ENCODE measurements at regions not wholly inside any gene's neighbourhood (a gene's known extent, or its start where the extent isn't known, plus 50 kb on each side); places are given as distances from the start of the nearest gene placed in this dataset.

- no peak for DNase-seq (ENCODE audit: low spot score in 2 of 2)
- Histone ChIP-seq H3K9me3 (no peaks in the 10 kb centered on the region), H3K36me3 (no peaks in the 10 kb centered on the region), H3K4me1 (peaks cover 0 to 5% (median 0%) of the 10 kb centered on the region in 4 donors), H3K27ac (no peak overlapping the region), H3K4me3 (no peak overlapping the region), H3K27me3 (no peaks in the 10 kb centered on the region)
- TF ChIP-seq CTCF (IDR thresholded peaks at IDR 0.05) (no peak), POLR2A (IDR thresholded peaks at IDR 0.05) (no peak), EP300 (IDR thresholded peaks at IDR 0.05) (no peak)
- 40 to 46% methylated on average over 4 of the region's 4 CpGs for WGBS, 2 donors
These were observed 409.1 kb downstream of the SETD4 start for GRCh38 chr21:35651196-35651595.

GRCh38 chr21:35649186-35649585, 411.1 kb downstream of the SETD4 start:
- Histone ChIP-seq H3K27ac (no peak overlapping the region), H3K9me3 (no peaks in the 10 kb centered on the region), H3K4me3 (no peak overlapping the region), H3K4me1 (peaks cover 0 to 5% (median 0%) of the 10 kb centered on the region in 4 donors), H3K27me3 (no peaks in the 10 kb centered on the region), H3K36me3 (no peaks in the 10 kb centered on the region)
- no peak for DNase-seq (ENCODE audit: low spot score in 2 of 2)
- whole genome bisulfite sequencing, 2 donors = 44 to 51% methylated on average over 4 of the region's 4 CpGs
- TF ChIP-seq EP300 (IDR thresholded peaks at IDR 0.05) (no peak), POLR2A (IDR thresholded peaks at IDR 0.05) (no peak), CTCF (IDR thresholded peaks at IDR 0.05) (no peak)

- H3K4me1 ChIP-seq = peaks cover 0 to 5% (median 0%) of the 10 kb centered on the region in 4 donors
- DNase-seq (ENCODE audit: low spot score in 2 of 2) = no peak
- TF ChIP-seq CTCF (IDR thresholded peaks at IDR 0.05) (no peak), POLR2A (IDR thresholded peaks at IDR 0.05) (no peak), EP300 (IDR thresholded peaks at IDR 0.05) (no peak)
- no peaks in the 10 kb centered on the region for H3K36me3 ChIP-seq
- H3K27ac ChIP-seq = no peak overlapping the region
- 44 to 50% methylated on average over 2 of the region's 2 CpGs for WGBS, 2 donors
- H3K27me3 ChIP-seq = no peaks in the 10 kb centered on the region
- no peak overlapping the region for H3K4me3 ChIP-seq
- no peaks in the 10 kb centered on the region for H3K9me3 ChIP-seq
These were observed 411.8 kb downstream of the SETD4 start for GRCh38 chr21:35648512-35648911.

- TF ChIP-seq EP300 (IDR thresholded peaks at IDR 0.05) = no peak
- H3K4me1 ChIP-seq = peaks cover 0 to 7% (median 0%) of the 10 kb centered on the region in 4 donors
- no peaks in the 10 kb centered on the region for H3K36me3 ChIP-seq
- WGBS, 2 donors = 69 to 70% methylated on average over 2 of the region's 2 CpGs
- no peak for DNase-seq (ENCODE audit: low spot score in 2 of 2)
- no peak overlapping the region for H3K27ac ChIP-seq
- H3K4me3 ChIP-seq = no peak overlapping the region
- no peaks in the 10 kb centered on the region for H3K9me3 ChIP-seq
- H3K27me3 ChIP-seq = no peaks in the 10 kb centered on the region
These were observed 413.7 kb downstream of the SETD4 start for GRCh38 chr21:35646606-35647005.

- no peak for DNase-seq (ENCODE audit: low spot score in 2 of 2)
- no peaks in the 10 kb centered on the region for H3K27me3 ChIP-seq
- 95 to 98% methylated on average over 2 of the region's 2 CpGs for WGBS, 2 donors
- TF ChIP-seq CTCF (IDR thresholded peaks at IDR 0.05) (no peak), EP300 (IDR thresholded peaks at IDR 0.05) (no peak), POLR2A (IDR thresholded peaks at IDR 0.05) (no peak)
- no peak overlapping the region for H3K27ac ChIP-seq
- H3K36me3 ChIP-seq = no peaks in the 10 kb centered on the region
- H3K4me3 ChIP-seq = no peak overlapping the region
- peaks cover 0 to 9% (median 0%) of the 10 kb centered on the region in 4 donors for H3K4me1 ChIP-seq
- H3K9me3 ChIP-seq = no peaks in the 10 kb centered on the region
These were observed 414.3 kb downstream of the SETD4 start for GRCh38 chr21:35645991-35646390.

GRCh38 chr21:35644523-35644922, 415.8 kb downstream of the SETD4 start:
- TF ChIP-seq EP300 (IDR thresholded peaks at IDR 0.05) (no peak), POLR2A (IDR thresholded peaks at IDR 0.05) (no peak), CTCF (IDR thresholded peaks at IDR 0.05) (no peak)
- Histone ChIP-seq H3K36me3 (no peaks in the 10 kb centered on the region), H3K4me3 (no peak overlapping the region), H3K9me3 (no peaks in the 10 kb centered on the region), H3K27me3 (no peaks in the 10 kb centered on the region), H3K4me1 (peaks cover 0 to 9% (median 0%) of the 10 kb centered on the region in 4 donors), H3K27ac (no peak overlapping the region)
- WGBS, 2 donors = 88 to 92% methylated on average over 2 of the region's 2 CpGs
- DNase-seq (ENCODE audit: low spot score in 2 of 2) = no peak

All from tibial nerve (tissue), 4 donors.